ENCODE measurements at regions not wholly inside any gene's neighbourhood (a gene's known extent, or its start where the extent isn't known, plus 50 kb on each side); places are given as distances from the start of the nearest gene placed in this dataset.

- TF ChIP-seq, protein P1, sequence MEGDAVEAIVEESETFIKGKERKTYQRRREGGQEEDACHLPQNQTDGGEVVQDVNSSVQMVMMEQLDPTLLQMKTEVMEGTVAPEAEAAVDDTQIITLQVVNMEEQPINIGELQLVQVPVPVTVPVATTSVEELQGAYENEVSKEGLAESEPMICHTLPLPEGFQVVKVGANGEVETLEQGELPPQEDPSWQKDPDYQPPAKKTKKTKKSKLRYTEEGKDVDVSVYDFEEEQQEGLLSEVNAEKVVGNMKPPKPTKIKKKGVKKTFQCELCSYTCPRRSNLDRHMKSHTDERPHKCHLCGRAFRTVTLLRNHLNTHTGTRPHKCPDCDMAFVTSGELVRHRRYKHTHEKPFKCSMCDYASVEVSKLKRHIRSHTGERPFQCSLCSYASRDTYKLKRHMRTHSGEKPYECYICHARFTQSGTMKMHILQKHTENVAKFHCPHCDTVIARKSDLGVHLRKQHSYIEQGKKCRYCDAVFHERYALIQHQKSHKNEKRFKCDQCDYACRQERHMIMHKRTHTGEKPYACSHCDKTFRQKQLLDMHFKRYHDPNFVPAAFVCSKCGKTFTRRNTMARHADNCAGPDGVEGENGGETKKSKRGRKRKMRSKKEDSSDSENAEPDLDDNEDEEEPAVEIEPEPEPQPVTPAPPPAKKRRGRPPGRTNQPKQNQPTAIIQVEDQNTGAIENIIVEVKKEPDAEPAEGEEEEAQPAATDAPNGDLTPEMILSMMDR (IDR thresholded peaks at IDR 0.05) = no peak
- no peak for TF ChIP-seq EZH2 (IDR thresholded peaks at IDR 0.05; ENCODE audit: borderline replicate concordance, insufficient read depth, low read depth, low read length, poor library complexity, severe bottlenecking)
Measured at GRCh38 chr9:75540185-75540584, 350.3 kb upstream of the PCSK5 start.

All from B cell (primary cell).